ENCODE measurements at regions not wholly inside any gene's neighbourhood (a gene's known extent, or its start where the extent isn't known, plus 50 kb on each side); places are given as distances from the start of the nearest gene placed in this dataset.

- Mint-ChIP-seq H3K27ac (no peak overlapping the region), H3K27me3 (ENCODE audit: low read depth in 2 of 2) (no peaks in the 10 kb centered on the region), H3K36me3 (no peaks in the 10 kb centered on the region), H3K4me1 (no peaks in the 10 kb centered on the region), H3K4me3 (no peak overlapping the region), H3K9me3 (peaks cover 8 to 14% of the 10 kb centered on the region in 2 donors)
- TF ChIP-seq CTCF (IDR thresholded peaks at IDR 0.05) = no peak
- ATAC-seq = no peak
- H3K4me3 ChIP-seq (ENCODE audit: low read length) = no peak overlapping the region
- no peak for DNase-seq
- no peak overlapping the region for H3K27ac ChIP-seq (ENCODE audit: low read length)
- intact Hi-C loops (cut with micrococcal nuclease) = no loop called here
- H3K9me3 ChIP-seq (ENCODE audit: control insufficient read depth, insufficient read depth, low read length) = no peaks in the 10 kb centered on the region
- no peaks in the 10 kb centered on the region for H3K36me3 ChIP-seq (ENCODE audit: control insufficient read depth, insufficient read depth, low read length)
- no peaks in the 10 kb centered on the region for H3K27me3 ChIP-seq (ENCODE audit: control insufficient read depth, insufficient read depth, low read length)
- no peaks in the 10 kb centered on the region for H3K4me1 ChIP-seq (ENCODE audit: control insufficient read depth, insufficient read depth, low read length)
Observed at GRCh38 chr4:32112891-32113290, 1392.7 kb downstream of the PCDH7 start.

DNA sequence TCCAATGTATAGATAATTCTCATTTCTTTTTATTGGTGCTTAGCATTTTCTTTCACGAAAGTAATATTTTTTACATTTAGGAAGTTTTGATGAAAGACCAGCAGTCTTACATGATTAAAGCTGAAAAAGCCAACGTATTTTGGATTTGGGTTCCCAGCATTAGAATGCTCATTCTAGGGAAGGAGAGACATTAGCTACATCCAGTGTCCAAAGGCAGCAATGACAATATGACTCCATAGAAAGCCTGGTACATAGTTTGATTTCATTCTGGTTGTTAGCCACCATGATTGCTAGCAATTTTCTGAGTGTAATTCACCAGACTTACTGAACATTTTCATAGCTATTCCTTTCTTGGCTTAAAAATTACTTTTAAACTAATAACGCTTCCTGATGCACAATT lies 1397.5 kb downstream of the PCDH7 start:
- Histone ChIP-seq H3K27me3 (ENCODE audit: control insufficient read depth, insufficient read depth, low read length) (no peaks in the 10 kb centered on the region), H3K4me3 (ENCODE audit: low read length) (no peak overlapping the region), H3K9me3 (ENCODE audit: control insufficient read depth, insufficient read depth, low read length) (no peaks in the 10 kb centered on the region), H3K36me3 (ENCODE audit: control insufficient read depth, insufficient read depth, low read length) (no peaks in the 10 kb centered on the region), H3K4me1 (ENCODE audit: control insufficient read depth, insufficient read depth, low read length) (no peaks in the 10 kb centered on the region), H3K27ac (ENCODE audit: low read length) (no peak overlapping the region)
- no peak overlapping the region for H3K27ac Mint-ChIP-seq
- H3K4me1 Mint-ChIP-seq = no peaks in the 10 kb centered on the region
- DNase-seq (no peak), ATAC-seq (no peak)
- intact Hi-C loops (cut with micrococcal nuclease) = no loop called here
- 88% methylated on average over 2 of the region's 3 CpGs for WGBS (ENCODE audit: insufficient coverage)
- no peak for TF ChIP-seq CTCF (IDR thresholded peaks at IDR 0.05)
- no peaks in the 10 kb centered on the region for H3K27me3 Mint-ChIP-seq (ENCODE audit: low read depth in 2 of 2)
- H3K4me3 Mint-ChIP-seq = no peak overlapping the region
- H3K9me3 Mint-ChIP-seq = peaks cover 3 to 4% of the 10 kb centered on the region in 2 donors
- no peaks in the 10 kb centered on the region for H3K36me3 Mint-ChIP-seq

DNA sequence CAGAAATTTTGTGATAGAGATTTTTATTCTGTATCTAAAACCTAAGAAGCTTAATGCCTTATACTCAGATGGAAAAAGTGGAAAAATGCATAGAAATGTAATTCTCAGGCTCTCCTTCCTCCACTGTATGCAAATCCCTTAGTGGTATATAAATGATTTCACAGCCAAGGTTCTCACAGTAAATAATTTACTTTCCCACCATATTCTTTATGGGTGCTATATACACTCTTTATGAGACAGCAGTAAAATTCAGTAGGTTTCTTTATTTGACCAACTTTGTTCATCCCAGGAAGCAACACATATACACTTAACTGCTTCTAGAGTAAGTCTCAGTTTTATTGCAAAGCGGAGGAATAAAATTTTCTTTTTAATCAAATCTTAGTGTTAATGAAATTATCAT lies 1399.7 kb downstream of the PCDH7 start:
- Histone ChIP-seq H3K27ac (ENCODE audit: low read length) (no peak overlapping the region), H3K9me3 (ENCODE audit: control insufficient read depth, insufficient read depth, low read length) (no peaks in the 10 kb centered on the region), H3K27me3 (ENCODE audit: control insufficient read depth, insufficient read depth, low read length) (no peaks in the 10 kb centered on the region), H3K4me1 (ENCODE audit: control insufficient read depth, insufficient read depth, low read length) (no peaks in the 10 kb centered on the region), H3K4me3 (ENCODE audit: low read length) (no peak overlapping the region), H3K36me3 (ENCODE audit: control insufficient read depth, insufficient read depth, low read length) (no peaks in the 10 kb centered on the region)
- no peak for TF ChIP-seq CTCF (IDR thresholded peaks at IDR 0.05)
- DNase-seq (no peak), ATAC-seq (no peak)
- H3K4me1 Mint-ChIP-seq = no peaks in the 10 kb centered on the region
- no CpG with 5 or more reads among the region's 1 CpG for WGBS (ENCODE audit: insufficient coverage)
- intact Hi-C loops (cut with micrococcal nuclease) = no loop called here
- H3K4me3 Mint-ChIP-seq = no peak overlapping the region
- H3K27ac Mint-ChIP-seq = no peak overlapping the region
- peaks cover 10% of the 10 kb centered on the region for H3K36me3 Mint-ChIP-seq
- peaks cover 6 to 13% of the 10 kb centered on the region in 2 donors for H3K9me3 Mint-ChIP-seq
- no peaks in the 10 kb centered on the region for H3K27me3 Mint-ChIP-seq (ENCODE audit: low read depth in 2 of 2)

GRCh38 chr4:32128549-32128948 lies 1408.4 kb downstream of the PCDH7 start:
- peaks cover 11% of the 10 kb centered on the region for H3K36me3 Mint-ChIP-seq
- no peaks in the 10 kb centered on the region for H3K27me3 Mint-ChIP-seq (ENCODE audit: low read depth in 2 of 2)
- no peak for ATAC-seq
- Histone ChIP-seq H3K9me3 (ENCODE audit: control insufficient read depth, insufficient read depth, low read length) (no peaks in the 10 kb centered on the region), H3K27ac (ENCODE audit: low read length) (no peak overlapping the region), H3K36me3 (ENCODE audit: control insufficient read depth, insufficient read depth, low read length) (no peaks in the 10 kb centered on the region), H3K4me3 (ENCODE audit: low read length) (no peak overlapping the region), H3K27me3 (ENCODE audit: control insufficient read depth, insufficient read depth, low read length) (no peaks in the 10 kb centered on the region), H3K4me1 (ENCODE audit: control insufficient read depth, insufficient read depth, low read length) (no peaks in the 10 kb centered on the region)
- intact Hi-C loops (cut with micrococcal nuclease) = no loop called here
- H3K9me3 Mint-ChIP-seq = peaks cover 12 to 13% of the 10 kb centered on the region in 2 donors
- H3K4me1 Mint-ChIP-seq = no peaks in the 10 kb centered on the region
- no peak for DNase-seq
- no peak overlapping the region for H3K27ac Mint-ChIP-seq
- WGBS (ENCODE audit: insufficient coverage) = 79% methylated on average over 4 of the region's 4 CpGs
- TF ChIP-seq CTCF (IDR thresholded peaks at IDR 0.05) = no peak
- no peak overlapping the region for H3K4me3 Mint-ChIP-seq

Data from natural killer cell (primary cell).